ENCODE measurements at regions not wholly inside any gene's neighbourhood (a gene's known extent, or its start where the extent isn't known, plus 50 kb on each side); places are given as distances from the start of the nearest gene placed in this dataset.

GRCh38 chr4:35358001-35358584, 886.2 kb downstream of the ARAP2 start:
- Histone ChIP-seq H4K5ac (ENCODE audit: insufficient read length, low read depth, low read length) (no peak overlapping the region), H2BK15ac (ENCODE audit: low read length) (no peak overlapping the region), H3K23ac (ENCODE audit: insufficient read length) (no peak overlapping the region), H3K4me2 (ENCODE audit: insufficient read depth in 1 of 2, low read depth in 2 of 2, low read length in 2 of 2) (no peak overlapping the region), H3K79me2 (ENCODE audit: control insufficient read depth in 1 of 2, insufficient read depth in 2 of 2, low read length in 2 of 2) (no peaks in the 10 kb centered on the region), H3K4ac (replicated peaks; ENCODE audit: insufficient read length, low read depth, low read length) (no peak overlapping the region), H3K4me3 (ENCODE audit: extremely low read depth in 1 of 4, insufficient read depth in 2 of 4, low read depth in 3 of 4, low read length in 4 of 4) (no peak overlapping the region), H2BK20ac (ENCODE audit: low read length) (no peak overlapping the region), H4K91ac (replicated peaks; ENCODE audit: insufficient read length, low read length) (no peak overlapping the region), H2BK5ac (ENCODE audit: low read depth, low read length) (no peak overlapping the region), H4K8ac (ENCODE audit: extremely low read depth, insufficient read depth, low read length) (no peak overlapping the region), H3K79me1 (ENCODE audit: low read depth, low read length) (no peaks in the 10 kb centered on the region), H3K36me3 (ENCODE audit: control insufficient read depth in 2 of 4, insufficient read depth in 4 of 4, low read length in 3 of 4) (no peaks in the 10 kb centered on the region), H2AFZ (ENCODE audit: low read length) (peak overlapping the region; percentile 72; the same call in 1 of the 2 replicates), H3K14ac (ENCODE audit: insufficient read length) (no peak overlapping the region), H3K27ac (ENCODE audit: low read depth, low read length) (no peak overlapping the region), H2BK120ac (replicated peaks; ENCODE audit: low read depth, low read length) (no peak overlapping the region), H3K56ac (replicated peaks; ENCODE audit: insufficient read length, low read depth, low read length) (no peak overlapping the region), H4K20me1 (replicated peaks in 1 of 2; ENCODE audit: control insufficient read depth in 1 of 2, insufficient read depth in 2 of 2, low read length in 2 of 2) (no peaks in the 10 kb centered on the region), H2BK12ac (ENCODE audit: low read depth, low read length) (no peak overlapping the region), H3K27me3 (replicated peaks in 1 of 4; ENCODE audit: control insufficient read depth in 3 of 4, extremely low read depth in 1 of 4, insufficient read depth in 3 of 4, low read length in 3 of 4) (no peaks in the 10 kb centered on the region), H3K4me1 (replicated peaks in 1 of 4; ENCODE audit: control insufficient read depth in 3 of 4, insufficient read depth in 4 of 4, low read length in 3 of 4) (no peaks in the 10 kb centered on the region), H2AK5ac (ENCODE audit: low read depth, low read length) (no peak overlapping the region), H3K9ac (replicated peaks in 1 of 4; ENCODE audit: extremely low read depth in 1 of 4, low read depth in 3 of 4, low read length in 3 of 4) (no peak overlapping the region), H3K23me2 (ENCODE audit: low read depth, low read length) (no peaks in the 10 kb centered on the region), H3K18ac (ENCODE audit: extremely low read depth, low read length) (no peak overlapping the region), H3K9me3 (ENCODE audit: insufficient read depth in 2 of 2, low read depth in 1 of 2, low read length in 1 of 2) (peaks cover 0 to 3% of the 10 kb centered on the region in 2 experiments; a peak in 1 of 4 replicates)
- DNase-seq (ENCODE audit: low read depth in 1 of 2, low spot score in 2 of 2) (no peak), FAIRE-seq (no peak)
- WGBS, 2 experiments (ENCODE audit: extremely low coverage in 1 of 2, insufficient coverage in 1 of 2, insufficient read length in 1 of 2, insufficient replicate concordance in 2 of 2, low coverage in 1 of 2, low lambda C conversion rate in 2 of 2, missing lambda C conversion rate in 1 of 2) = 92% methylated on average over 3 of the region's 3 CpGs; no CpG with 5 or more reads in 1 of the 2 experiments
- ChIA-PET CTCF (ENCODE audit: partially characterized antibody) (no interaction called here), POLR2A (ENCODE audit: partially characterized antibody) (no interaction called here)
- TF ChIP-seq CEBPB (IDR thresholded peaks at IDR 0.05; ENCODE audit: low read depth, low read length) = no peak
- no peak for TF ChIP-seq MAX (IDR thresholded peaks at IDR 0.05)
- TF ChIP-seq POU5F1 (IDR thresholded peaks at IDR 0.05; ENCODE audit: low read depth, low read length) = no peak
- TF ChIP-seq RAD21 (IDR thresholded peaks at IDR 0.05 in 1 of 2, conservative IDR thresholded peaks at IDR 0.05 in 1 of 2; ENCODE audit: low read depth in 2 of 2, low read length in 2 of 2) = no peak
- TF ChIP-seq KDM5A (IDR thresholded peaks at IDR 0.05; ENCODE audit: low read length) = no peak
- TF ChIP-seq HDAC2 (IDR thresholded peaks at IDR 0.05; ENCODE audit: borderline replicate concordance in 1 of 2, low read depth in 2 of 2, low read length in 2 of 2) = no peak
- TF ChIP-seq SAP30 (IDR thresholded peaks at IDR 0.05; ENCODE audit: insufficient read depth, insufficient replicate concordance, low read length) = no peak
- TF ChIP-seq BACH1 (IDR thresholded peaks at IDR 0.05; ENCODE audit: low read length) = no peak
- TF ChIP-seq CBX8 (IDR thresholded peaks at IDR 0.05; ENCODE audit: borderline replicate concordance, low read depth, low read length) = no peak
- TF ChIP-seq EGR1 (IDR thresholded peaks at IDR 0.05; ENCODE audit: borderline replicate concordance, low read depth, low read length) = no peak
- no peak for TF ChIP-seq RNF2 (IDR thresholded peaks at IDR 0.05; ENCODE audit: borderline replicate concordance, low read depth, low read length, missing control alignments, poor library complexity, severe bottlenecking)
